ENCODE measurements at regions not wholly inside any gene's neighbourhood (a gene's known extent, or its start where the extent isn't known, plus 50 kb on each side); places are given as distances from the start of the nearest gene placed in this dataset.

GRCh38 chr1:17893891-17894631, 138.9 kb downstream of the ACTL8 start:
- Histone ChIP-seq H3K27ac (no peak overlapping the region), H3K9me3 (no peaks in the 10 kb centered on the region), H3K4me3 (no peak overlapping the region), H3K4me1 (no peaks in the 10 kb centered on the region), H3K27me3 (no peaks in the 10 kb centered on the region), H3K36me3 (no peaks in the 10 kb centered on the region)
- intact Hi-C loops (cut with DNase I) = no loop called here
- no peak for ATAC-seq
- peak; percentile 38 for DNase-seq
- TF ChIP-seq CTCF (IDR thresholded peaks at IDR 0.05) = no peak

DNA sequence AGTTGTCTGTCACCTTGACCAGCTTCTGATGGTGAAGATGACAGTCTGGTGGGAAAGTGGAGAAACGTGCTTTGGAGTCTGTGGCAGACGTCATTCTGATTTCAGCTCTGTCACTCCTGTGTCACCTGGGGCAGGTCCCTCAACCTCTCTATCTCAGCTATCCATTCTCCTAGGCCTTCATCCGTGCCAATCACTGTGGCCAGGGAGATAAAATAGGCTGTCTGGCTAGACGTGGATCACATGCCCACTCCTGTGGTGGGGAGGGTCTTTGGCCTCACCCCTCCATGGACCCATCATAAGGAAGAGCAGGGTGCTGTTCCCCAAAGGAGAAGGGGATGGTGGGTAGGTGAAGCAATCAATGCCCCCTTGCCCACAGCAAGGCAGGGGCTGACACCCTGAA, 140.3 kb downstream of the ACTL8 start:
- Histone ChIP-seq H3K27ac (no peak overlapping the region), H3K4me1 (no peaks in the 10 kb centered on the region), H3K4me3 (no peak overlapping the region), H3K27me3 (no peaks in the 10 kb centered on the region), H3K9me3 (no peaks in the 10 kb centered on the region), H3K36me3 (no peaks in the 10 kb centered on the region)
- TF ChIP-seq CTCF (IDR thresholded peaks at IDR 0.05) = no peak
- DNase-seq = peak; percentile 37
- no peak for ATAC-seq
- intact Hi-C loops (cut with DNase I) = no loop called here

DNA sequence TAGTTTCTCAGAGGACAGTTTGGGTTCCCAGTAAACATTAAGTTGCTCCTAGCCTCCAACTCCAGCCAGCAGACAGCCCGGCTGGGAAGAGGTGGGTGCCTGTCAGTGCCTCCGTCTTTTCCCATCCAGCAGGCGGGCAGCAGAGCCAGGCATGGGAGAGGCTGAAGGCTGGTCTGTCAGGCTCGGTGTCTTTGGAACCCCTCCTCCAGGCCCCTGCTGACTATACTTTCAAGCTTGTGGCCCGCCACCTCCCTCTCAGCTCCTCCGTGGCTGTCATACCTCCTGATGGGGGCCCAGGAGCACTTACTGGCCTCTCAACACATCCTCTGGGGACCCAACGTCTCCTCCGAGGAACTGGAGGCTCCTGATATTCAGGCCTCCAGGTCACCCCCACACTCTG, 140.9 kb downstream of the ACTL8 start:
- intact Hi-C loops (cut with DNase I) = no loop called here
- no peak overlapping the region for H3K4me3 ChIP-seq
- H3K4me1 ChIP-seq = no peaks in the 10 kb centered on the region
- no peak for TF ChIP-seq CTCF (IDR thresholded peaks at IDR 0.05)
- no peaks in the 10 kb centered on the region for H3K27me3 ChIP-seq
- DNase-seq (peak; percentile 28), ATAC-seq (no peak)
- H3K36me3 ChIP-seq = no peaks in the 10 kb centered on the region
- no peaks in the 10 kb centered on the region for H3K9me3 ChIP-seq
- no peak overlapping the region for H3K27ac ChIP-seq

DNA sequence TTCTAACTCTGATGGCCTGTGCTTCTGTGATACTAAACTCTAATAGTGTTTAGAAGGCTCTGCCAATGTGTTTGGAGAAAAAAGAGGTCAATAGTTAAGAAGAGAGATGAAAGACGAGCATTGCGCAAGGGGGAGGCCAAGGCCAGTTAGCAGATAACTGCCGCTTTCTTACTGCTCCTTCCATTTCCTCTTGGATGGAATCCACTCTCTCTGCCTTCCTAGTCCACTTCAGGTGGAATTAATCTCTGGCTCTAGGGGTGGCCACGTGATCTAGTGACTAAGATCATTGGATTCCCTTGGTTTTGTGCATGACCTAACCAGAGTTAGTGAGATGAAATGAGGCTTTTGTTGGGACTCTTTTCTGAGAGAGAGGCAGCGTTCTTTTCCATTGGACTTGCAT, 148.3 kb downstream of the ACTL8 start:
- peak; percentile 38 for ATAC-seq
- intact Hi-C loops (cut with DNase I) = no loop called here

DNA sequence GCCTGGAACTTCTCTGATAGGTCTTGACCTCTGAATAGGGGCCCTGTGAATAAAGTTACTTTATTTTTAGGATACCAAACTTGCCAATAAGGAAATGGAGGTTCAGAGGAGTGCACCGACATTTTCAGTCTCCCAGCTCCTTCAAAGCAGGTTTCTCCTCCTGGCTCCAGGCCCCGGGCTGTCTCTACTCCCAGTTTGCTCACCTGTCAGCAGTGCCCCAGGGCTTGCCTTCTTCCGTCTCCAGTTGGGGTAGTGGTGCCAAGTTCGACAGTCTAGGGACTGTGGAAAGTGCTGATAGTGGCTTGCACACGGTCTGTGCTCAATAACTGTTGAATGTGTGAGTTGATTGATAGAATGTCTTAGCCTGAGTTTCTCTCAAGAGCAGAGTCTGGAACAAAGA, 149.2 kb downstream of the ACTL8 start:
- TF ChIP-seq CTCF (IDR thresholded peaks at IDR 0.05) = no peak
- no peak overlapping the region for H3K4me3 ChIP-seq
- H3K4me1 ChIP-seq = no peaks in the 10 kb centered on the region
- intact Hi-C loops (cut with DNase I) = no loop called here
- peaks cover 15% of the 10 kb centered on the region for H3K27me3 ChIP-seq
- no peak for ATAC-seq
- H3K36me3 ChIP-seq = no peaks in the 10 kb centered on the region
- H3K9me3 ChIP-seq = no peaks in the 10 kb centered on the region
- no peak overlapping the region for H3K27ac ChIP-seq
- peak; percentile 22 for DNase-seq

More for the DNA sequence above, 148.3 kb downstream of the ACTL8 start:
- H3K27me3 ChIP-seq = peaks cover 11% of the 10 kb centered on the region
- no peak overlapping the region for H3K4me3 ChIP-seq
- H3K36me3 ChIP-seq = no peaks in the 10 kb centered on the region
- no peak overlapping the region for H3K27ac ChIP-seq
- H3K9me3 ChIP-seq = no peaks in the 10 kb centered on the region
- no peaks in the 10 kb centered on the region for H3K4me1 ChIP-seq
- no peak for TF ChIP-seq CTCF (IDR thresholded peaks at IDR 0.05)
- peak; percentile 42 for DNase-seq

DNA sequence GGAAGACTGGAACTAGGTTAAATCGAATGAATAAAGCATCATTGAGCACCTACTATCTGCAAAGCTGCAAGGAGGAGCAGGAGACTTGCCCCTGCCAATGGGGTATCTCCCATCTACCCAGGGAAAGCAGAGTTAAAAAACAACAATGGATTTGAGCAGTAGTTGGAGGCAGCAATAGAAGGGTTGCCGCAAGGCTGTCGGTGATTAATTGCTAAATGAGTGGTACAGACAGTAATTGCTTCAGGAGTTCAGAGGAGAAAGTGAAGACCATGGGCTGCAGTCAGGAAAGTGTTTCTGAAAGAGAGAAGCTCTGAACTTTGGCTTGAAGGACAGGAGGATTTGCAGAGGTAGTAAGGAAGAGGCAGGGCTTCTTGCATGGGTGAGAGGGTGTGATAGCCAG, 152.9 kb downstream of the ACTL8 start:
- no peaks in the 10 kb centered on the region for H3K4me1 ChIP-seq
- no peak overlapping the region for H3K4me3 ChIP-seq
- no peak for DNase-seq
- intact Hi-C loops (cut with DNase I) = no loop called here
- peaks cover 32% of the 10 kb centered on the region for H3K27me3 ChIP-seq
- no peak for ATAC-seq
- no peak for TF ChIP-seq CTCF (IDR thresholded peaks at IDR 0.05)
- no peaks in the 10 kb centered on the region for H3K9me3 ChIP-seq
- no peaks in the 10 kb centered on the region for H3K36me3 ChIP-seq
- H3K27ac ChIP-seq = no peak overlapping the region
